ENCODE measurements at regions not wholly inside any gene's neighbourhood (a gene's known extent, or its start where the extent isn't known, plus 50 kb on each side); places are given as distances from the start of the nearest gene placed in this dataset.
"Not testable (repeated sequence)": the region's sequence is repeated elsewhere in the genome, so short reads cannot be mapped to it uniquely, and the experiment has no call there.

DNA sequence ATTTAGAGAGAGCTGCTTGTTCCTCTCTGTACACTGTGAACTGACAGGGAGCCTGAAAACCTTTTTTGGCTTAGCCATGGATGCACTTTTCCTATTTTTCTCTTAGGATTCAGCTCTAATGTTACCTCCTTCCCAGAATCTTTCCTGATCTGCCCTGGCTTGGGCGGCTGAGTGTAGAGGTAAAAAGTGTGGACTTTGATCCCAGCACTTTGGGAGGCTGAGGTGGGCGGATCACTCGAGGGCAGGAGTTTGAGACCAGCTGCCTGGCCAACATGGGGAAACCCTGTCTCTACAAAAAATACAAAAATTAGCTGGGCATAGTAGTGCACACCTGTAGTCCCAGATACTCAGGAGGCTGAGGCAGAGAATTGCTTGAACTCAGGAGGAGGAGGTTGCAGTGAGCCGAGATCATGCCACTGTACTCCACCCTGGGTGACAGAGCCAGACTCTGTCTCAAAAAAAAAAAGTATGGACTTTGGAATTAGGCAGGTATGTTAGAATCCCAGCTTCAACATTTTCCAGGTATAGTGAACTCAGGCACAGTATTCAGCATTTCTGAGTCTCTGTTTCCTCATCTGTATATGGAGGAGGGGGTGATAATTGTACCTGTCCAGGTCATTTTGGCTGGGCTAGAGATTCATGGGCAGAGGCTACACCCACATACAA, 212.5 kb upstream of the EEF2KMT start:
- TF ChIP-seq, protein P1, sequence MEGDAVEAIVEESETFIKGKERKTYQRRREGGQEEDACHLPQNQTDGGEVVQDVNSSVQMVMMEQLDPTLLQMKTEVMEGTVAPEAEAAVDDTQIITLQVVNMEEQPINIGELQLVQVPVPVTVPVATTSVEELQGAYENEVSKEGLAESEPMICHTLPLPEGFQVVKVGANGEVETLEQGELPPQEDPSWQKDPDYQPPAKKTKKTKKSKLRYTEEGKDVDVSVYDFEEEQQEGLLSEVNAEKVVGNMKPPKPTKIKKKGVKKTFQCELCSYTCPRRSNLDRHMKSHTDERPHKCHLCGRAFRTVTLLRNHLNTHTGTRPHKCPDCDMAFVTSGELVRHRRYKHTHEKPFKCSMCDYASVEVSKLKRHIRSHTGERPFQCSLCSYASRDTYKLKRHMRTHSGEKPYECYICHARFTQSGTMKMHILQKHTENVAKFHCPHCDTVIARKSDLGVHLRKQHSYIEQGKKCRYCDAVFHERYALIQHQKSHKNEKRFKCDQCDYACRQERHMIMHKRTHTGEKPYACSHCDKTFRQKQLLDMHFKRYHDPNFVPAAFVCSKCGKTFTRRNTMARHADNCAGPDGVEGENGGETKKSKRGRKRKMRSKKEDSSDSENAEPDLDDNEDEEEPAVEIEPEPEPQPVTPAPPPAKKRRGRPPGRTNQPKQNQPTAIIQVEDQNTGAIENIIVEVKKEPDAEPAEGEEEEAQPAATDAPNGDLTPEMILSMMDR (IDR thresholded peaks at IDR 0.05; ENCODE audit: low read depth, low read length) = no peak
- ChIA-PET CTCF (no interaction called here), POLR2A (no interaction called here)
- Histone ChIP-seq H3K4me3 (ENCODE audit: low read depth, low read length) (no peak overlapping the region), H3K9me3 (ENCODE audit: control insufficient read depth, insufficient read depth, low read length) (peaks cover 49% of the 10 kb centered on the region), H3K27ac (ENCODE audit: low read depth, low read length) (no peak overlapping the region), H3K27me3 (ENCODE audit: control insufficient read depth, insufficient read depth, low read length) (no peaks in the 10 kb centered on the region)
- no peak for DNase-seq (ENCODE audit: low read depth, low spot score)

DNA sequence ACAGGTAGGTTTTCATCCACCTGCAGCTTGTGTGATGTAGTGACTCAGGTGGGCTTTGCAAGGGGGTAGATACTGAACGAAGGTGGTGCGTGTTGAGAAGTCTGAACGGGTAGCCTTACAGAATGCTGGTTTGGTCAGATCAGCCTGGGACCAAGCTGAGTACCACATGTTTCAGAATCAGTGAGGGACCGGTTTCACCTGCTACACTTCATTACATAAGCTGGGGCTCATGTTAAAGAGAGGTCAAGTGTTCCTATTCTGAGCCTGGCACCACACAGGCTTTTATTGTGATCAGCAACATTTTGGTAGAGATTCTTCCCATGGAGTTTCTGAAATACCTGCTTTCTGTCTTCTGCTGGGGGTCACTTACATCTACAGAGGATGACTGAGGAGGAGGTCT, 207.4 kb upstream of the EEF2KMT start:
- no peak for DNase-seq (ENCODE audit: low read depth, low spot score)
- TF ChIP-seq, protein P1 (IDR thresholded peaks at IDR 0.05; ENCODE audit: low read depth, low read length) = no peak

DNA sequence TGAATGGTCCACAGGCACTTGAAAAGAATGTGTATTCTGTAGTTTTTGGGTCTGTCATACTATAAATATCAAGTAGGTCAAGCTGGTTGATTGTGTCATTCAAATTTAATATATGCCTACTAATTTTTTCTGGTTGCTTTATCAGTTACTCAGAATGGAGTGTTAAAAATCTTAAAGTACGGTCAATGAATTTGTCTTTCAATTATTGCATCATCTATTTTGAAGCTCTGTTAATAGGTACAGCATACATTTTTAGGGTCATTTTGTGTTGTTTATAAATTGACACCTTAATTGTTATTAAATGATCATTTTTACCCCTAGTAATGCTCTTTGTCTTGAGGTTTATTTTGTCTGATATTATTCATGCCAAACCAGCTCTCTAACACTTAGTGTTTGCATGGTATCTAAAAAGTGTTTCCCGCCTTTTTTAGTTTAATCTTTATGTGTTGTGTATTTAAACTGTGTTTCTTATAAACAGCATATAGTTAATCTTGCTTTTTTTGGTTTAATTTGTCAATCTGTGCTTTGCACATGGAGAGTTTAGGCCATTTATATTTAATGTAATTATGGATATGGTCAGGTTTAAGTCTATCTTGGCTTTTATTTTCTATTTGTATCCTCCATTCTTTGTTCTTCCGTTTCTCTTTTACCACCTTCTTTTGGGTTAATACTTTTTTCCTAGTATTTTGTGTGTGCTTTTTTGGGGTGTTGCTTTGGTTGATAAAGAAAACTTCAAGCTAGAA, 204.9 kb upstream of the EEF2KMT start:
- POLR2A ChIA-PET = no interaction called here
- Histone ChIP-seq H3K4me3 (ENCODE audit: low read depth, low read length) (no peak overlapping the region), H3K9me3 (ENCODE audit: control insufficient read depth, insufficient read depth, low read length) (peaks cover 20% of the 10 kb centered on the region), H3K27me3 (ENCODE audit: control insufficient read depth, insufficient read depth, low read length) (no peaks in the 10 kb centered on the region), H3K27ac (ENCODE audit: low read depth, low read length) (no peak overlapping the region)
- CTCF ChIA-PET = no interaction called here
- no peak for DNase-seq (ENCODE audit: low read depth, low spot score)
- TF ChIP-seq, protein P1 (IDR thresholded peaks at IDR 0.05; ENCODE audit: low read depth, low read length) = no peak

More for the DNA sequence above, 207.4 kb upstream of the EEF2KMT start:
- Histone ChIP-seq H3K27ac (ENCODE audit: low read depth, low read length) (no peak overlapping the region), H3K4me3 (ENCODE audit: low read depth, low read length) (no peak overlapping the region), H3K27me3 (ENCODE audit: control insufficient read depth, insufficient read depth, low read length) (no peaks in the 10 kb centered on the region), H3K9me3 (ENCODE audit: control insufficient read depth, insufficient read depth, low read length) (peaks cover 29% of the 10 kb centered on the region)
- ChIA-PET CTCF (no interaction called here), POLR2A (no interaction called here)

DNA sequence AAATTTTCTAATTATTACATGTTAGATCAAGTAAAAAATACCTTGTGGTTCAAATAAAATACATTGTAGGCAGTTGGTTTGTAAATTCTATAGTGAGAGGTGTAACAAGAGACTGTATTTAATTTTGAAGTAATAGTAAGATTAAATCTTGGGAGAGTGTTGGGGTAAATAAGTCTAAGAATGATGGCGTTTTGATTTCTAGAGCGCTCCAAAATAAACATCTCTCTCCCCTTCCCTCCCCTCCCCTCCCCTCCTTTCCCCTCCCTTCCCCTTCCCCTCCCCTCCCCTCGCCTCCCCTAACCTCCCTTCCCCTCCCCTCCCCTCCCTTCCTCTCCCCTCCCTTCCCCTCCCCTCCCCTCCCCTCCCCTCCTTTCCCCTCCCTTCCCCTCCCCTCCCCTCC, 200.6 kb upstream of the EEF2KMT start:
- ChIA-PET POLR2A (no interaction called here), CTCF (no interaction called here)

DNA sequence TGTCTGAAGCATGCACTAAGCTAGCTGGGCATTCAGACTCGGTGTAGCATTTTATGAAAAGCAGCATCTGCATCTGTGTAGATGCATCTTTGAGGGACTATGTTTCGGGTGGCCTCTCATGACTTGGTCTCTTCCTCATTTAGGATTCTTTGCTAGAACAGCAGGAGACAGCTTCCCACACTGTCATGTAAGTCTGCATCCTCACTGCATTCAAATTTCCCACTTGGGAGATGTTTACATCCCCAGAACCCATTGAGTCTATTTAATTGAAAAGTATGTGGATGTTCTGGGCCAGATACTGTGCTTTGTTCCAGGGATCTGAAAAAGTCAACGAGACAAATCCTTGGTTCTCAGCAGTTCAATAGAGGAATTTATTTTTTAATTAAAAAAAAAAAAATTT, 198.6 kb upstream of the EEF2KMT start:
- CTCF ChIA-PET = no interaction called here
- DNase-seq (ENCODE audit: low read depth, low spot score) = no peak
- no peak overlapping the region for H3K4me3 ChIP-seq (ENCODE audit: low read depth, low read length)
- peaks cover 10% of the 10 kb centered on the region for H3K9me3 ChIP-seq (ENCODE audit: control insufficient read depth, insufficient read depth, low read length)
- H3K27ac ChIP-seq (ENCODE audit: low read depth, low read length) = no peak overlapping the region
- no peaks in the 10 kb centered on the region for H3K27me3 ChIP-seq (ENCODE audit: control insufficient read depth, insufficient read depth, low read length)
- TF ChIP-seq, protein P1 (IDR thresholded peaks at IDR 0.05; ENCODE audit: low read depth, low read length) = no peak
- POLR2A ChIA-PET = no interaction called here

More for the DNA sequence above, 200.6 kb upstream of the EEF2KMT start:
- Histone ChIP-seq H3K9me3 (ENCODE audit: control insufficient read depth, insufficient read depth, low read length) (peaks cover 11% of the 10 kb centered on the region), H3K4me3 (ENCODE audit: low read depth, low read length) (no peak overlapping the region), H3K27ac (ENCODE audit: low read depth, low read length) (no peak overlapping the region), H3K27me3 (ENCODE audit: control insufficient read depth, insufficient read depth, low read length) (no peaks in the 10 kb centered on the region)
- DNase-seq (ENCODE audit: low read depth, low spot score) = no peak
- TF ChIP-seq, protein P1 (IDR thresholded peaks at IDR 0.05; ENCODE audit: low read depth, low read length) = no peak

DNA sequence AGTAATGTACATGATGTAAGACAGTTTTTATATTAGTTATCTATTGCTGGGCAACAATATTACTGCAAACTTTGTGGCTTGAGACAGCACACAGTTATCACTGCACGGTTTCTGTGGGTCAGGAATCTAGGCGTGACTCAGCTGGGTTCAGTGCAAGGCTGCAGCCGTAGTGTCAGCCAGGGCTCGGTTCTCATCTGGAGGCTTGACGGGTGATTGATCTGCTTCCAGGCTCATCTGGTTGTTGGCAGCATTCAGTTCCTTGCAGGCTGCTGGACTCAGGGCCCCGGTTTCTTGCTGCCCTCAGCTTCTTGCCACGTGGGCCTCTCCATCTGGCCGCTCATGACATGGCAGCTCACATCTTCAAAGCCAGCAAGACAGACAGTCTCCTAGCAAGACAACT, 197.7 kb upstream of the EEF2KMT start:
- H3K27ac ChIP-seq (ENCODE audit: low read depth, low read length); H3K4me3 ChIP-seq (ENCODE audit: low read depth, low read length); CTCF ChIA-PET; H3K9me3 ChIP-seq (ENCODE audit: control insufficient read depth, insufficient read depth, low read length); DNase-seq (ENCODE audit: low read depth, low spot score); POLR2A ChIA-PET; H3K27me3 ChIP-seq (ENCODE audit: control insufficient read depth, insufficient read depth, low read length): not testable (repeated sequence)

DNA sequence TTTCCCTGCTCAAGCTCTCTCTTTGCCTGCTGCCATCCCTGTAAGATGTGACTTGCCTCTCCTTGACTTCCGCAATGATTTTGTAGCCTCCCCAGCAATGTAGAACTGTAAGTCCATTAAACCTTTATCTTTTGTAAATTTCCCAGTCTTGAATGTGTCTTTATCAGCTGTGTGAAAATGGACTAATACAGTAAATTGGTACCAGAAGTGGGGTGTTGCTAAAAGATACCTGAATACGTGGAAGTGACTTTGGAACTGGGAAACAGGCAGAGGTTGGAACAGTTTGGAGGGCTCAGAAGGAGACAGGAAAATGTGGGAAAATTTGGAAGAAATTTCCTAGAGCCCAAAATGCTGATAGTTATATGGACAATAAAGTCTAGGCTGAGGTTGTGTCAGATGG, 184.6 kb upstream of the EEF2KMT start:
- H3K27me3 ChIP-seq (ENCODE audit: control insufficient read depth, insufficient read depth, low read length); CTCF ChIA-PET; H3K4me3 ChIP-seq (ENCODE audit: low read depth, low read length); POLR2A ChIA-PET; H3K9me3 ChIP-seq (ENCODE audit: control insufficient read depth, insufficient read depth, low read length); DNase-seq (ENCODE audit: low read depth, low spot score); H3K27ac ChIP-seq (ENCODE audit: low read depth, low read length): not testable (repeated sequence)
